NCI-H748 treated with DMSO at 0.1 percent for 48 hours (cell line): ENCODE measurements at regions not wholly inside any gene's neighbourhood (a gene's known extent, or its start where the extent isn't known, plus 50 kb on each side); places are given as distances from the start of the nearest gene placed in this dataset.

Experiments
- DNase-seq: peaks from one replicate; lab custom pipeline; 2025; lab: John Stamatoyannopoulos, UW

- DNase-seq: no peak
Observed at GRCh38 chr5:167753725-167754490, 537.5 kb upstream of the WWC1 start.

GRCh38 chr5:167754501-167755021 is 536.9 kb upstream of the WWC1 start:
- DNase-seq: no peak

GRCh38 chr5:167755420-167755819 is 536.0 kb upstream of the WWC1 start:
- DNase-seq: no peak

- no peak for DNase-seq
Observed at GRCh38 chr5:167759057-167759821, 532.2 kb upstream of the WWC1 start.

GRCh38 chr5:167763772-167764171 is 527.7 kb upstream of the WWC1 start:
- no peak for DNase-seq

- DNase-seq: no peak
Observed at GRCh38 chr5:167764641-167765289, 526.7 kb upstream of the WWC1 start.

- no peak for DNase-seq
Observed at GRCh38 chr5:167765352-167765751, 526.1 kb upstream of the WWC1 start.

- DNase-seq: no peak
Observed at GRCh38 chr5:167766957-167767356, 524.5 kb upstream of the WWC1 start.

- no peak for DNase-seq
Observed at GRCh38 chr5:167767795-167768194, 523.6 kb upstream of the WWC1 start.

- DNase-seq: no peak
Observed at GRCh38 chr5:167769846-167770413, 521.5 kb upstream of the WWC1 start.

GRCh38 chr5:167770461-167770860 is 521.0 kb upstream of the WWC1 start:
- DNase-seq: no peak

- no peak for DNase-seq
Observed at GRCh38 chr5:167771571-167771970, 519.9 kb upstream of the WWC1 start.

GRCh38 chr5:167773668-167774301 is 517.7 kb upstream of the WWC1 start:
- no peak for DNase-seq

GRCh38 chr5:167777746-167778145 is 513.7 kb upstream of the WWC1 start:
- DNase-seq: no peak

- DNase-seq: no peak
Observed at GRCh38 chr5:167778228-167778627, 513.2 kb upstream of the WWC1 start.

- no peak for DNase-seq
Observed at GRCh38 chr5:167779644-167780043, 511.8 kb upstream of the WWC1 start.

GRCh38 chr5:167780177-167780576 is 511.3 kb upstream of the WWC1 start:
- no peak for DNase-seq

GRCh38 chr5:167783145-167783817 is 508.2 kb upstream of the WWC1 start:
- no peak for DNase-seq

GRCh38 chr5:167785106-167785505 is 506.3 kb upstream of the WWC1 start:
- DNase-seq: no peak

GRCh38 chr5:167785901-167786300 is 505.5 kb upstream of the WWC1 start:
- DNase-seq: no peak

GRCh38 chr5:167786871-167787578 is 504.4 kb upstream of the WWC1 start:
- no peak for DNase-seq
